ENCODE measurements at regions not wholly inside any gene's neighbourhood (a gene's known extent, or its start where the extent isn't known, plus 50 kb on each side); places are given as distances from the start of the nearest gene placed in this dataset.
A peak's percentile ranks its signal among the peaks of the same experiment; 100 is the strongest.

- H3K4me3 Mint-ChIP-seq, result no peak overlapping the region
- no peaks in the 10 kb centered on the region for H3K9me3 Mint-ChIP-seq
- peaks cover 33% of the 10 kb centered on the region for H3K4me1 Mint-ChIP-seq
- TF ChIP-seq, protein P1, sequence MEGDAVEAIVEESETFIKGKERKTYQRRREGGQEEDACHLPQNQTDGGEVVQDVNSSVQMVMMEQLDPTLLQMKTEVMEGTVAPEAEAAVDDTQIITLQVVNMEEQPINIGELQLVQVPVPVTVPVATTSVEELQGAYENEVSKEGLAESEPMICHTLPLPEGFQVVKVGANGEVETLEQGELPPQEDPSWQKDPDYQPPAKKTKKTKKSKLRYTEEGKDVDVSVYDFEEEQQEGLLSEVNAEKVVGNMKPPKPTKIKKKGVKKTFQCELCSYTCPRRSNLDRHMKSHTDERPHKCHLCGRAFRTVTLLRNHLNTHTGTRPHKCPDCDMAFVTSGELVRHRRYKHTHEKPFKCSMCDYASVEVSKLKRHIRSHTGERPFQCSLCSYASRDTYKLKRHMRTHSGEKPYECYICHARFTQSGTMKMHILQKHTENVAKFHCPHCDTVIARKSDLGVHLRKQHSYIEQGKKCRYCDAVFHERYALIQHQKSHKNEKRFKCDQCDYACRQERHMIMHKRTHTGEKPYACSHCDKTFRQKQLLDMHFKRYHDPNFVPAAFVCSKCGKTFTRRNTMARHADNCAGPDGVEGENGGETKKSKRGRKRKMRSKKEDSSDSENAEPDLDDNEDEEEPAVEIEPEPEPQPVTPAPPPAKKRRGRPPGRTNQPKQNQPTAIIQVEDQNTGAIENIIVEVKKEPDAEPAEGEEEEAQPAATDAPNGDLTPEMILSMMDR (IDR thresholded peaks at IDR 0.05; ENCODE audit: unreplicated experiment in 3 of 3), result no peak
- H3K27ac Mint-ChIP-seq, result peak overlapping the region in 1 of 3 experiments; percentile 26
- peaks cover 58% of the 10 kb centered on the region for H3K36me3 Mint-ChIP-seq (ENCODE audit: low read depth)
- H3K27me3 Mint-ChIP-seq (ENCODE audit: low read depth), result no peaks in the 10 kb centered on the region
Measured at GRCh38 chr5:124692950-124693349, 53.5 kb downstream of the ZNF608 start.

- H3K27ac Mint-ChIP-seq, result peak overlapping the region in 1 of 3 experiments; percentile 26
- no peaks in the 10 kb centered on the region for H3K27me3 Mint-ChIP-seq (ENCODE audit: low read depth)
- TF ChIP-seq, protein P1 (IDR thresholded peaks at IDR 0.05; ENCODE audit: unreplicated experiment in 3 of 3), result no peak
- H3K4me3 Mint-ChIP-seq, result no peak overlapping the region
- peaks cover 62% of the 10 kb centered on the region for H3K36me3 Mint-ChIP-seq (ENCODE audit: low read depth)
- H3K4me1 Mint-ChIP-seq, result peaks cover 31% of the 10 kb centered on the region
- H3K9me3 Mint-ChIP-seq, result no peaks in the 10 kb centered on the region
Measured at GRCh38 chr5:124692324-124692723, 54.1 kb downstream of the ZNF608 start.

- H3K4me3 Mint-ChIP-seq, result no peak overlapping the region
- no peak overlapping the region for H3K27ac Mint-ChIP-seq
- H3K36me3 Mint-ChIP-seq (ENCODE audit: low read depth), result peaks cover 60% of the 10 kb centered on the region
- H3K9me3 Mint-ChIP-seq, result no peaks in the 10 kb centered on the region
- peaks cover 35% of the 10 kb centered on the region for H3K4me1 Mint-ChIP-seq
- H3K27me3 Mint-ChIP-seq (ENCODE audit: low read depth), result no peaks in the 10 kb centered on the region
- TF ChIP-seq, protein P1 (IDR thresholded peaks at IDR 0.05; ENCODE audit: unreplicated experiment in 3 of 3), result no peak
Measured at GRCh38 chr5:124689653-124690052, 56.8 kb downstream of the ZNF608 start.

DNA sequence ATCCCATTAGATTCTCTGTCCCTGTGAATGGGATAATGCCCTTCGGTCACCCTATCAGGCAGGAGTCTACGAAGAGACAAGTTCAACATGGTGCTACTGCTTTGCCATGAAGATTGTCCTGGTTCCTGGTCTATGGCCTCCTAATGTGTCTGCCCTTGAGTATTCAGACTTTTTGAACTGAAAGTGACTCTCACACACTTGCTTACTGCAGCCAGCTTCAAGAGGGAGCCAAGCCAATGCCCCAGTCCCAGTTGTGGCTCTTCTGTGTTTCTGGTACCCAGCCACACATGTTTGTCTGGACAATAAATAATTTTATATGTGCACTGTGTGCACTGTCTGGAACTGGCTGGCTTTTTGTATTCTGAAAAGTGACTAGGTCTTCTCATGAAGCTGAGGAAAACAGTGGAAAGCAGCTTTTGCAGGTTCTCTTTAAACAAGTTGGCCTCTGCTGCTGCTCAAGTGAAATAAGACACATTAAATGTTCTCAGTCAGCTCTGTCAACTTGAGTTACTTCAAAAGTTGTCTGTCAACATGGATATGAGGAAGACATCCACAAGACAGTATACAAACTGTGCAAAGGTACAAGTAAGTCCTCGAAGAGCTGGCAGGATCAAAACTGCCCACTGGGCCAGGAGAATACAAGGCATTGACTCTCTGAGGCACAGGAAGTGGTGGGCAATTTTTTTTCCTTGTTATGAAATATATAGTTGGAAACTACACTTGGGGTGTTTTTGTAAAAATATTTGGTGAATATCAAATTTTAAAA is 60.0 kb downstream of the ZNF608 start:
- no peak overlapping the region for H3K4me3 Mint-ChIP-seq
- H3K27me3 Mint-ChIP-seq (ENCODE audit: low read depth), result no peaks in the 10 kb centered on the region
- H3K36me3 Mint-ChIP-seq (ENCODE audit: low read depth), result peaks cover 73% of the 10 kb centered on the region

GRCh38 chr5:124685404-124685930 is 61.0 kb downstream of the ZNF608 start:
- Mint-ChIP-seq H3K4me1 (peaks cover 44% of the 10 kb centered on the region), H3K36me3 (ENCODE audit: low read depth) (peaks cover 73% of the 10 kb centered on the region), H3K9me3 (no peaks in the 10 kb centered on the region), H3K27me3 (ENCODE audit: low read depth) (no peaks in the 10 kb centered on the region), H3K4me3 (no peak overlapping the region), H3K27ac (peak overlapping the region in 1 of 3 experiments; percentile 55)
- TF ChIP-seq, protein P1 (IDR thresholded peaks at IDR 0.05; ENCODE audit: unreplicated experiment in 3 of 3), result no peak

More for the DNA sequence above, 60.0 kb downstream of the ZNF608 start:
- H3K27ac Mint-ChIP-seq, result peak overlapping the region in 2 of 3 experiments; percentile 6 to 11
- no peaks in the 10 kb centered on the region for H3K9me3 Mint-ChIP-seq
- TF ChIP-seq, protein P1 (IDR thresholded peaks at IDR 0.05; ENCODE audit: unreplicated experiment in 3 of 3), result no peak
- peaks cover 39% of the 10 kb centered on the region for H3K4me1 Mint-ChIP-seq

Measured in nephron (organoid).